Karpas-422 (cell line): ENCODE measurements at regions not wholly inside any gene's neighbourhood (a gene's known extent, or its start where the extent isn't known, plus 50 kb on each side); places are given as distances from the start of the nearest gene placed in this dataset.
"Not testable (repeated sequence)": the region's sequence is repeated elsewhere in the genome, so short reads cannot be mapped to it uniquely, and the experiment has no call there.

Source experiments
- DNase-seq: peaks from one replicate; pipeline ENCODE4 v3.0.0-alpha.2; 2015
- H2AFZ ChIP-seq: fragments of 200-600 bp; sonication (generic); 2 replicates; pipeline ENCODE4 v1.6.1; 2014; ENCODE audit warnings: antibody characterized with exemption, low read length, mixed read lengths
- H3K27ac ChIP-seq: fragments of 200-600 bp; sonication (generic); 2 replicates; pipeline ENCODE4 v1.5.1; 2014; ENCODE audit warnings: mild to moderate bottlenecking, low read length, moderate library complexity
- H3K27me3 ChIP-seq: fragments of 200-600 bp; sonication (generic); 2 replicates; pipeline ENCODE4 v1.6.1; 2014; ENCODE audit warnings: low read length, mixed read lengths
- H3K36me3 ChIP-seq: fragments of 200-600 bp; sonication (generic); 2 replicates; pipeline ENCODE4 v1.6.1; 2014; ENCODE audit warnings: low read length, mixed read lengths; ENCODE audit not compliant: insufficient read depth
- H3K4me1 ChIP-seq: fragments of 200-600 bp; sonication (generic); 2 replicates; pipeline ENCODE4 v1.6.1; 2014; ENCODE audit warnings: mild to moderate bottlenecking, low read length, mixed read lengths
- H3K4me2 ChIP-seq: fragments of 200-600 bp; sonication (generic); 2 replicates; pipeline ENCODE4 v1.6.1; 2014; ENCODE audit warnings: low read length, low read depth, mild to moderate bottlenecking; ENCODE audit not compliant: poor library complexity, severe bottlenecking
- H3K4me3 ChIP-seq: fragments of 200-600 bp; sonication (generic); 2 replicates; pipeline ENCODE4 v1.5.1; 2014; ENCODE audit warnings: mild to moderate bottlenecking, antibody characterized with exemption, low read length, mixed read lengths
- H3K79me2 ChIP-seq: fragments of 200-600 bp; sonication (generic); 2 replicates; pipeline ENCODE4 v1.6.1; 2014; ENCODE audit warnings: mild to moderate bottlenecking, low read length, mixed read lengths
- H3K9ac ChIP-seq: fragments of 200-600 bp; sonication (generic); 2 replicates; pipeline ENCODE4 v1.6.0; 2014; ENCODE audit warnings: low read length
- H3K9me2 ChIP-seq: fragments of 200-600 bp; sonication (generic), shearing (Covaris generic); replicated peaks from 2 replicates; pipeline ENCODE4 v1.6.0; 2014; ENCODE audit warnings: mild to moderate bottlenecking, low read length, moderate library complexity; ENCODE audit not compliant: insufficient read depth
- H3K9me3 ChIP-seq: fragments of 300-700, 200-600 bp; sonication (generic); 2 replicates; pipeline ENCODE4 v1.6.1; 2014; ENCODE audit warnings: low read length, mixed read lengths
- H4K20me1 ChIP-seq: fragments of 200-600 bp; sonication (generic); 2 replicates; pipeline ENCODE4 v1.6.1; 2014; ENCODE audit warnings: mild to moderate bottlenecking, antibody characterized with exemption, low read length, low read depth; ENCODE audit not compliant: insufficient read depth

- H2AFZ ChIP-seq, result no peak overlapping the region
- H3K4me2 ChIP-seq, result no peak overlapping the region
- H3K79me2 ChIP-seq, result no peaks in the 10 kb centered on the region
- H4K20me1 ChIP-seq, result no peaks in the 10 kb centered on the region
- H3K9ac ChIP-seq, result no peak overlapping the region
- no peaks in the 10 kb centered on the region for H3K27me3 ChIP-seq
- no peaks in the 10 kb centered on the region; the same call in 1 of the 2 replicates for H3K9me3 ChIP-seq
- H3K36me3 ChIP-seq, result no peaks in the 10 kb centered on the region
- DNase-seq, result no peak
- H3K27ac ChIP-seq, result no peak overlapping the region
- H3K9me2 ChIP-seq, result no peaks in the 10 kb centered on the region
- H3K4me1 ChIP-seq, result no peaks in the 10 kb centered on the region
- H3K4me3 ChIP-seq, result no peak overlapping the region
These were observed 203.1 kb downstream of the ARHGEF9 start for GRCh38 chrX:63581906-63582305.

- Histone ChIP-seq H3K9ac (no peak overlapping the region), H3K27ac (no peak overlapping the region), H3K4me2 (no peak overlapping the region), H3K27me3 (no peaks in the 10 kb centered on the region), H3K36me3 (no peaks in the 10 kb centered on the region), H3K9me2 (no peaks in the 10 kb centered on the region), H3K79me2 (no peaks in the 10 kb centered on the region), H3K4me1 (no peaks in the 10 kb centered on the region), H3K4me3 (no peak overlapping the region), H4K20me1 (no peaks in the 10 kb centered on the region), H2AFZ (no peak overlapping the region), H3K9me3 (no peaks in the 10 kb centered on the region; the same call in 1 of the 2 replicates)
- DNase-seq, result no peak
These were observed 203.6 kb downstream of the ARHGEF9 start for GRCh38 chrX:63581398-63581797.

GRCh38 chrX:63576533-63576932 lies 208.5 kb downstream of the ARHGEF9 start:
- H3K79me2 ChIP-seq, result no peaks in the 10 kb centered on the region
- no peaks in the 10 kb centered on the region for H3K27me3 ChIP-seq
- no peak overlapping the region for H3K4me2 ChIP-seq
- peaks cover 3% of the 10 kb centered on the region for H3K9me3 ChIP-seq
- H3K9me2 ChIP-seq, result no peaks in the 10 kb centered on the region
- no peak overlapping the region for H3K9ac ChIP-seq
- H3K36me3 ChIP-seq, result no peaks in the 10 kb centered on the region
- DNase-seq, result no peak
- H3K27ac ChIP-seq, result no peak overlapping the region
- H3K4me3 ChIP-seq, result no peak overlapping the region
- no peak overlapping the region for H2AFZ ChIP-seq
- H3K4me1 ChIP-seq, result no peaks in the 10 kb centered on the region
- H4K20me1 ChIP-seq, result no peaks in the 10 kb centered on the region

- H2AFZ ChIP-seq, H3K79me2 ChIP-seq, H3K27ac ChIP-seq: not testable (repeated sequence)
These were observed 209.3 kb downstream of the ARHGEF9 start for GRCh38 chrX:63575700-63576099.

GRCh38 chrX:63566856-63567255 lies 215.7 kb upstream of the SPIN4 start:
- no peak overlapping the region for H2AFZ ChIP-seq
- H3K27me3 ChIP-seq, result no peaks in the 10 kb centered on the region
- peaks cover 3% of the 10 kb centered on the region; the same call in 1 of the 2 replicates for H3K4me1 ChIP-seq
- H3K9me3 ChIP-seq, result peaks cover 3% of the 10 kb centered on the region; the same call in 1 of the 2 replicates
- no peak overlapping the region for H3K9ac ChIP-seq
- no peak overlapping the region for H3K4me3 ChIP-seq
- no peaks in the 10 kb centered on the region for H3K36me3 ChIP-seq
- no peaks in the 10 kb centered on the region for H4K20me1 ChIP-seq
- H3K79me2 ChIP-seq, result no peaks in the 10 kb centered on the region
- no peaks in the 10 kb centered on the region for H3K9me2 ChIP-seq
- H3K4me2 ChIP-seq, result no peak overlapping the region
- no peak for DNase-seq
- H3K27ac ChIP-seq, result no peak overlapping the region

More at GRCh38 chrX:63575700-63576099, 209.3 kb downstream of the ARHGEF9 start:
- not testable (repeated sequence) for H3K9ac ChIP-seq, H3K27me3 ChIP-seq, DNase-seq, H4K20me1 ChIP-seq, H3K4me1 ChIP-seq, H3K4me3 ChIP-seq, H3K4me2 ChIP-seq, H3K9me2 ChIP-seq, H3K9me3 ChIP-seq, H3K36me3 ChIP-seq

GRCh38 chrX:63561425-63561824 lies 210.3 kb upstream of the SPIN4 start:
- H2AFZ ChIP-seq, result peak overlapping the region; percentile 59; the same call in 1 of the 2 replicates
- no peak overlapping the region for H3K27ac ChIP-seq
- H4K20me1 ChIP-seq, result no peaks in the 10 kb centered on the region
- no peak for DNase-seq
- H3K4me1 ChIP-seq, result peaks cover 13% of the 10 kb centered on the region; the same call in 1 of the 2 replicates
- H3K36me3 ChIP-seq, result 0 out of 2 replicates have a peak, but pooled peaks cover 4% of the 10 kb centered on the region
- no peaks in the 10 kb centered on the region for H3K9me3 ChIP-seq
- H3K4me2 ChIP-seq, result peak overlapping the region; percentile 82
- H3K9ac ChIP-seq, result peak overlapping the region; percentile 76
- H3K27me3 ChIP-seq, result no peaks in the 10 kb centered on the region
- peaks cover 46% of the 10 kb centered on the region for H3K79me2 ChIP-seq
- peak overlapping the region; percentile 90 for H3K4me3 ChIP-seq
- no peaks in the 10 kb centered on the region for H3K9me2 ChIP-seq

- DNase-seq, result peak; percentile 91
- H3K9ac ChIP-seq, result peak overlapping the region; percentile 76
- H2AFZ ChIP-seq, result peak overlapping the region; percentile 59
- peaks cover 13% of the 10 kb centered on the region; the same call in 1 of the 2 replicates for H3K4me1 ChIP-seq
- H3K27ac ChIP-seq, result peak overlapping the region; percentile 49
- peak overlapping the region; percentile 90 for H3K4me3 ChIP-seq
- no peaks in the 10 kb centered on the region for H4K20me1 ChIP-seq
- no peaks in the 10 kb centered on the region for H3K9me3 ChIP-seq
- H3K79me2 ChIP-seq, result peaks cover 53% of the 10 kb centered on the region
- H3K4me2 ChIP-seq, result peak overlapping the region; percentile 82
- no peaks in the 10 kb centered on the region for H3K27me3 ChIP-seq
- no peaks in the 10 kb centered on the region for H3K9me2 ChIP-seq
- H3K36me3 ChIP-seq, result 0 out of 2 replicates have a peak, but pooled peaks cover 4% of the 10 kb centered on the region
These were observed 209.6 kb upstream of the SPIN4 start for GRCh38 chrX:63560601-63561218.

DNA sequence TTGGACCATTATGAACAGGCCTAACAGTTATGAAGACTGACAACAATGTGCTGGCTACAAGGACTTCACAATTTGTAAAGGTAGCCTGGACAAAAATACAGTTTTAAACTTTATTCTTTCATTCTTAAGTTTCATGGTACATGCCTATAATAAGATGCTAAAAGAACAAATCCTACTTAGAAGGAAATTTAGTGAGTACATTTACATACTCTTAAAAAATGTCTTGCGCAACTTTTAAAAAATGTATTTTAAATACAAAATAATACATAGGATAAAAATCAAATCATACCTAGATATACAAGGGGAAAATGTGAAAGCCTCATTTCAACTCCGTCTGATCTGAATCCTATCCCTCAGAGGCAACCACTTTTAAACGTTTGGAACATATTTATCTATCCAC lies 200.7 kb upstream of the SPIN4 start:
- no peak overlapping the region for H3K27ac ChIP-seq
- H3K4me2 ChIP-seq, result no peak overlapping the region
- H4K20me1 ChIP-seq, result no peaks in the 10 kb centered on the region
- H3K9ac ChIP-seq, result no peak overlapping the region
- no peak for DNase-seq
- H3K9me3 ChIP-seq, result peaks cover 11% of the 10 kb centered on the region; the same call in 1 of the 2 replicates
- H3K4me1 ChIP-seq, result no peaks in the 10 kb centered on the region
- H3K36me3 ChIP-seq, result 0 out of 2 replicates have a peak, but pooled peaks cover 6% of the 10 kb centered on the region
- H3K27me3 ChIP-seq, result no peaks in the 10 kb centered on the region
- no peak overlapping the region for H3K4me3 ChIP-seq
- no peaks in the 10 kb centered on the region for H3K9me2 ChIP-seq
- peaks cover 47% of the 10 kb centered on the region for H3K79me2 ChIP-seq
- H2AFZ ChIP-seq, result no peak overlapping the region
